GM18499 (cell line): ENCODE measurements at regions not wholly inside any gene's neighbourhood (a gene's known extent, or its start where the extent isn't known, plus 50 kb on each side); places are given as distances from the start of the nearest gene placed in this dataset.

Source experiments
- ATAC-seq: cut with Tn5 transposase; IDR thresholded peaks from one replicate; pipeline ENCODE4 v1.9.1; 2021; ENCODE audit warnings: moderate number of reproducible peaks; ENCODE audit not compliant: insufficient read depth, unreplicated experiment

DNA sequence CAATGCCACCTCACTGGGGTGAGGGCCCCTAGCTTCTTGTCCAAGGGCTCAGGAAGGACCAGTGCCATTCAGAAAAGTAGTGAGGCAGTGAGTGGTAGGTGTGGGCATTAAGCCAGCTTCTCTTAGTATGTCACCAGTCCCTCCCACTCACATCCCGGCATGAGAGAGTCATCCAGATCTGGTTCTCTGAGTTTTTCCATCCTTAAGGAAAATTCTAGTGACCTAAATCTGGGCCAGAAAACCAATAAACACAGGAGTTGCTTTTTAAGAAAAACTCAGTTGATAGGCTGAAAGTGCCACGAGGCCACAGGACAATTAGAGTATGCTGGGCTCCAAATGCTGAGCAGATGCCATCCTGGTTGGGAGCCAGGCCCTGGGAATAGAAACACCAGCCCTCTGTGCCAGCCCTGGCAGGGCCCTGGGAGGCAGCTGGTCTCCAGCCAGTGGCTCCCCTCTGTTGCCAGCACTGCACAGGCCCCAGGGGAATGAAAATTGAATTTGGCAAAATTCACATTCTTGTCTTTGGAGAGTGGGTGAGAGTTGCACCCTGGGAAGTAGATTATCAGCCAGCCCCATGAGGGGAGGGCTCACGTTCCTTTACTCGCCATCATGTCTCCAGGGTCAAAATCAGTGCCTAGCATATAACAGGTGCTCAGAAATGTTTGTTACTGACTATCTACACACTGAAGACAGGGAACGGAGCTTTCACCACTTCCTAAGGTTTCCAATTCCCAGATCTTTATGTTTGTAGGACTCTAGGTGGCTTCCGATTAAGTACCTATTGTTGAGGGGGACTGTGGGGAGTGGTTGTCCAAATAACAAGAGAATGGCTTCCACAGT is 52.8 kb downstream of the FAM43A start:
- ATAC-seq, result no peak

DNA sequence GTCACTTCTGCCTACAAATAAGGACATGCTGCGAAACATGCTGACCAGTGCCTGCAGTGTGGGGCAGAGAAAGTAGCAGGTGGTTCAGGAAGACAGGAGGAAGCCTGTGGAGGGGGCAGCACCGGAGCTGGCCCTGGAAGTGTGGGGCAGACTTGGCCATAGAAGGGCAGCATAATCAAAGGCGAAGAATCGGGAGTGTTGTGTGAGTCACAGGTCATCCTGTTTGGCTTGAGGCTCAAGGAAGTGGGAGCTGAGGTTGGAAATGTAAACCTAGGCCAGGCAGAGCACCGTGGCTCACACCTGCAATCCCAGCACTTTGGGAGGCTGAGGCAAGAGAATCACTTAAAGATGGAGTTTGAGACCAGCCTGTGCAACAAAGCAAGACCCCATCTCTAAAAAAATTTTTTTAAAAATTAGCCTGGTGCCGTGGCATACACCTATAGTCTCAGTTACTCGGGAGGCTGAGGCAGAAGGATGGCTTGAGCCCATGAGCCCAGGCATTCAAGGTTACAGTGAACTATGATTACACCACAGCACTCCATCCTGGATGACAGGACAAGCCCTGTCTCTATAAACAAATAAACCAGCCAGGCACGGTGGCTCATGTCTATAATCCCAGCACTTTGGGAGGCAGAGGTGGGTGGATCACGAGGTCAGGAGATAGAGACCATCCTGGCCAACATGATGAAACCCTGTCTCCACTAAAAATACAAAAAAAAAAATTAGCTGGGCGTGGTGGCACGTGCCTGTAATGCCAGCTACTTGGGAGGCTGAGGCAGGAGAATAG is 54.0 kb downstream of the FAM43A start:
- no peak for ATAC-seq

DNA sequence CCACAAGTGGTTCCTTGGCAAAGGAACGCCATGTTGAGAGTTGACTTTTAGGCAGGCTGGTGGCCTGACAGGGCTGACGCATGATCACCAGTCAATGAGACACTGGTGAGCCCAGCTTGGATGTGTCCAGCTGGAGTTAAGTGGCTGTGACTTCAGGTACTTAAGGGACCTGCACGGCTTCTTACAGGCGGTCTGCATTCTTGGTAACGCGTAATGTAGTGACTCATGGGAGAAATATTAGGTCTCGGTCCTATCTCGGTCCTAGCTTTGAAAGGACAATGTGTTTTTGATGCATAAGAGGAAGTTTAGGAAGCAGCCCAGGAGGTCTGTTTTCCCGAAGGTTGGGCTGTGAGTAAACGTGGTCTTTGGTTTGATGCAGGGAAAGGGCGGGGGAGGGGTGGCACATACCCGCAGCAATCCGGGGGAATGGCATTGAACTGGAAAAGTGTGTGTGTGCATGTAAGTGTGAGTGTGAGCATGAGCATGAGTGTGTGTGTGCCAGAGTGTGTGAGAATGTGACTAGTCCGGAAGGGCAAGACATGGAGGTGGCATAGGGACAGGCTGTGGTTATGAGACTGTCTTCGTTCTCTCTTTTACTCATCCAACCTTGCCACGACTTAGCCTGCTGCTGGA is 55.3 kb downstream of the FAM43A start:
- ATAC-seq, result no peak

DNA sequence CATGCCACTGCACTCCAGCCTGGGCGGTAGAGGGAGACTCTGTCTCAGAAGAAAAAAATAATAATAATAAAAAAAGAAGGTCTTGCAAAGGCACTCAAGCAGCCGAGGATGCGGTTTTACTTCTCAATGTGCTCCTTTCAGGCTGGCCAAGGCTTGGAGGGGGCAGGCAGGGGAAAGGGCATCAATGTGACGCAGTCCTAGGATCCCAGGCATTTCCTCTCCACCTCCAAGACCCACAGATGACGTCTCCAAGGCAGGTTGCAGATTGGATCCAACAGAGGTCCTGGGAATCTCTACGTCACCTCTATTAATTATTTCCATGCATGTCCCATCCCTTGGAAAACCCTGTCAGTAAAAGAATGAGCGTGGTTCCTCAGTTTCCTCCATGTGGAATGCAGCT is 56.2 kb downstream of the FAM43A start:
- no peak for ATAC-seq

DNA sequence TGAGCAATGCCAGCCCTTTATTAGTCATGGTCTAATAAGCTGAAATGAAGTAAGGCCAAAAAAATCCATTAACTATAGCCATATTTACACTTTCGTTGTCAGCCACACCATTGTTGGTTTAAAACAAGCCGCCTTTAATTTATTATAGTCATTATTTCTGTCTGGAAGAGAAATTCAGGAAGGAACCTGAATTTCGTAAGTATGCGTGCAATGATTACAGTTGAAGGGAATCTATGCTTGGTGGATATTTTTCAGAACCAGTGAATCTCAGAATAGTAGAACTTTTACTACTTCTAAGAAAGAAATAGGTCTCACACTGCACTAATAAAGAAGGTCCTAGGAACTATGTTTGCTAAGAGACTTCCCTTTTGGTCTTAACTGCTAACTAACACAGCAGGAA is 59.1 kb downstream of the FAM43A start:
- no peak for ATAC-seq

DNA sequence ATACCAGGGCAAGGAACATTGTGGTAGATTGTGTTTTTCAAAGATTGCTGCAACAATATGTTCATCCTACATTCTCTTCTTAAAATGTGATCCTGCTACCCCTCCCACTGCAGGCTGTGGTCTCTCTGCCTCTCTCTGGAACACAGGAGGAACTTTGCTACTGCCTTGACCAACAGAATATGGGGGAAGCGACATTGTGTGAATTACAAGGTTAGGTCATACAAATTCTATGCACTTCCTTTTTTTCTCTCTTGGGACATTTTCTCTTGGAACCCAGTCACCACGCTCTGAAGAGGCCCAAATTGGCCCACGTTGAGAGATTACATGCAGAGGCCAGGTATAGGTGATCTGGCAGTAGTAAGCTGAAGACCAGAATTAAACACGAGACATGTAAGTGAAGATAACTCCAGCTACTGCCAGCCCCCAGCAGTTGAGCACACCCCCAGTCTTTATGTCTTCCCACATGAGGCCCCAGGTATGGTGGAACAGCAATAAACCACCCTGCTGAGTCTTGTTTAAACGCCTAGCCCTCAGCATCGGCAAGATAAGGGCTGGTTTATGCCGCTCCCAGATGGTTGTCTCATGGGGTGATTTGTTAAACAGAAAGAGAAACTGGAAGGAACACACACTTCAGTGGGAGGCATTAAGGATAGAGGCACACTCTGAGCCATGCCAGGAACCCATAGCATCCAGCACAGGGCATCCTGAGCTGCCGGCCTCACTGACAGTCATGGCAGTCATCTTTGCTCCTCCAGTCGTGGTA is 59.9 kb downstream of the FAM43A start:
- no peak for ATAC-seq

DNA sequence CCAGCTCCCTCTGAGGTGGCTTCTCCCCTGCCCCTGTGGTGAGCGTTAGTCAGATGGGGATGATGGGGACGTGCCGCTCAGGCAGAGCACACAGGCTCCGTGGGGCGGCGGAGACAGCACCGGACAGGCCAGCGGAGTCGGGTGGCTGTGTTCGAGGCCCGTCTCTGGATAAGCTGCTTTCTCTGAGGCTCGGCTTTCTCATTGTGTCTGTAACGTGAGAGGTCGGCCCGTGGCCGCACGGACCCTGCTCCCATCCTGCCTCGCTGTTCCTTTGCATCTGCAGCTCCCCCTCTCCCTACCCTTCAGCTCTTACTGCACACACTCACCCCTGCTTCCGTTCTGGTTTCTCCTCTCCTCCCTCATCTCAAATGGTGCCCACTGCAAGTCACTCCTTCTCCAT is 62.5 kb downstream of the FAM43A start:
- no peak for ATAC-seq

DNA sequence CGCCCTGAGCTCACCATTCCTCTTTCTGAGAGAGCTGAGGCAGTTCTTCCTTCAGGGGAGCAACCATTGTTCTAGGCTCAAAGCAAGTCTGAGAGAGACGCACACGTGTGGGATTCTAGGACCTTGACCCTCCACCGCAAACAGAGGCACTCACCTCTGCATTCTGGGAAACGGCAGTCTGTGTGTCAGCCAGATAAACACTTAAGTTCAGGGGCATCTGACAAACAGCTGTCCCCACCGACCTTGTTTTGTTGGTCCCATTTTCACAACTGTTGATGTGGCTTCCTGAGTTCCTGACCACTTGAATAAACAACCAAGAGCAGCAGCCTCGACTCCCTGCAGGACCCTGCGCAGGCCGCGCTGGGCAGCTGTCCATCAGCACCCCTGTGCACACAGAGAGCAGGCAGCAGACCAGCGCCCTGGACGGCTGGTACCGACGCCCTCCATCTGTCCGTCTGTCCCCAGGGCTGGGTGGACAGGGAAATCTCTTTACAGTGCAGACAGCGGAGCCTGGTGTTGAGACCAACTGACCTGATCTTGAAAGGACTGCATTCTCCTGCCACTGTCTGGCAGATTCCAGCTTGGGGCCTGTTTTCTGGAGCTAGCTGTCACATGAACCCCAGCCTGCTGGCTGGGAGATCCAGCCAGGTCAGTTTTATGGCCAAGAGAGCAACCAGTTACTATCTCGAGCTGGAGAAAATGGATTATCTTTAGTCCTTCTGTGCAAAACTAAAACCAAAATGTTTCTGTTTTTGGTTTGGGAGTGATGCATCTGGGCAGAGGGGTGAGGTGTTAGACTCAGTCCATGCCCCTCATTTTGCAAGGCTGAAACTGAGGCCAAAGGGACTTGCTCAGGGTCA is 64.2 kb downstream of the FAM43A start:
- no peak for ATAC-seq

DNA sequence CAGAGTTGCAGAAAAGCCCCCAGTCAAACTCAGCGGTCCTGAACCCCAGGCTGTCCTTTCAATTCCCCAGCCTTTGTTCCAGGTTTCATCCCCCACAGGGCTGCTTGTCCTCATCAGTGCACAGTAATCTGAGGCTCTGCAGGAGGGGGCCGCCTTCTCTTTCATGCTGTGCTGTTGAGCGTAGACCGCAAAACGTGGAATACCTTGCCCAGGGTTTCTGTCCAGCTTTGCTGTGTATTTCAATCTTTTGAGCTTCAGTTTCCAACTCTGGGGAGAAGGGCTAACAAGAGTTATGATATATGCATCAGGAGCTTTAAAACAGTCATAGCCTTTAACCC is 64.8 kb downstream of the FAM43A start:
- ATAC-seq, result no peak

DNA sequence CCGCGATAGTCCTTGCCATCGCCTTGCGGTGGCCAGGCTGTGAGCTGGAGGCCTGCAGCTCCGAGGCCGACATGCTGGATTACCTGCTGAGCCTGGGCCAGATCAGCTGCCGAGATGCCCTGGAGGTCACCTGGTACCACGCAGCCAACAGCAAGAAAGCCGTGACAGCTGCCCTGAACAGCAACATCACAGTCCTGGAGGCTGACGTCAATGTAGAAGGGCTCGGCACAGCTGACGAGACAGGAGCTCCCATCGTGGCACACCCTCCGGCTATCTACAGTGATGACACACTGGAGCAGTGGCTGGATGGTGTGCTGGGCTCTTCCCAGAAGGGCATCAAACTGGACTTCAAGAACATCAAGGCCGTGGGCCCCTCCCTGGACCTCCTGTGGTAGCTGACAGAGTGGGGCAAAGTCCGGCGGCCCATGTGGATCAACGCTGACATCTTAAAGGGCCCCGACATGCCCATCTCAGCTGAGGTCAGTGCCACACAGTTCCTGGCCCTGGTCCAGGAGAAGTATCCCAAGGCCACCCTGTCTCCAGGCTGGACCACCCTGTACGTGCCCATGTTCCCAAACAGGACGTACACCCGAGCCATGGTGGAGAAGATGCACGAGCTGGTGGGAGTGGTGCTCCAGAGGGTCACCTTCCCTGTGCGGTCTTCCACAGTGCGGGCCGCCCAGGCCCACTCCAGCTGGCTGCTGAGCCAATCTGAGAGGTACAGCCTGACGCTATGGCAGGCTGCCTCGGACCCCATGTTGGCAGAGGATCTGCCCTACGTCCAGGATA is 70.2 kb downstream of the FAM43A start:
- ATAC-seq, result no peak

DNA sequence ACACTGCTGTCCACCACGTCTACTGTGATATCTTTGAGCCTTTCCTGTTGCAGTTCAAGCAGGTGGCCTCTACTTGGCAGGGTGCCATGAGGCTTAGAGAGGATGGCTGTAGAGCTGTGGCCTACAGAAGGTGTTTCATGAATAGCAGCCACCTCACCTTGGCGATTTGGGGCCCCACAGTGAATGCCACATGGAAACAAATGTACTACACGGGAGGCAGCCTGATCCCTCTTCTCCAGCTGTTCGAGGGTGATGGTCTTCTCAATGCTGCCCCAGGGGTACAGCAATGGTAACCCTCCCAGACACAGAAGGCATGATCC is 70.7 kb downstream of the FAM43A start:
- ATAC-seq, result no peak

DNA sequence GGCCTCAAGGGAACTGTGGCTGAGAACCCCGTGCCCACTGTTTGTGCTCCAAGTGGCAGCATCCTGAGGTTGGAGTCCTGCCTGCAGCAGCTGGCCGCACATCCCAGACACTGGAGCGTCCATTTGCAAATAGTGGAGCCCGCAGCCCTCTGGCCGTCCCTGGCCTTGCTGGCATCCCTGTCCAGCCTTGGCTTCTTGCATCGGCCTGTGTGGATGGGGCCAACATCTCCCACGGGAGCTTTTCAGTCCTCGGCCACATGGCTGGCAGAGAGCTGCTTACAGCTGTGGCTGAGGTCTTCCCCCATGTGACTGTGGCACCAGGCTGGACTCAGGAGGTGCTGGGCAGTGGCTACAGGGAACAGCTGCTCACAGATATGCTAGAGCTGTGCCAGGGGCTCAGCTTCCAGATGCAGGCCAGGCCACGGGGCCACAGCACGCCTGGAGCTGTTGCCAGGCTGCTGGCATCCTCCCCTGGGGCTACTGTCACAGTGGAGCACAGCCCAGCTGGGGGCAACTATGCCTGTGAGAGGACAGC is 71.2 kb downstream of the FAM43A start:
- no peak for ATAC-seq

DNA sequence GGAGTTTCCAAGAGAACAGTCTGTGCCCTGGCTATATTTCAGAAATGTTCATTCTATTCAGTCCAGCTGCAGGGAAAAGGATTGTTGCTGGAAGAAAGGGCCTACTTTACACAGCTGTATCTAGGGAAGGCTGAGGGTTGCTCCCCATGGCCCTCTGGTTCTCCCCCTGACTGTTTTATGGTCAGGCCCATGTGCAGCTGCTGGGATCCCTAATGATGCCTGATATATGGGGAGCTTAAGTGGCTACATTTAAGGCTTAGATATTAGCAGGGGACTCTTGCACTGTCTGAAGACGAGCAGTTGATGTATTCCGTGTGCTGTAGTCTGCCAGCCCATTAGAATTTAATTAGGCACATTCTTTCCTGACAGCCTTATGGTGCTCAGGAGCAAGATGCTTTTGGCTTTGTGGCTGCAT is 72.0 kb downstream of the FAM43A start:
- no peak for ATAC-seq

DNA sequence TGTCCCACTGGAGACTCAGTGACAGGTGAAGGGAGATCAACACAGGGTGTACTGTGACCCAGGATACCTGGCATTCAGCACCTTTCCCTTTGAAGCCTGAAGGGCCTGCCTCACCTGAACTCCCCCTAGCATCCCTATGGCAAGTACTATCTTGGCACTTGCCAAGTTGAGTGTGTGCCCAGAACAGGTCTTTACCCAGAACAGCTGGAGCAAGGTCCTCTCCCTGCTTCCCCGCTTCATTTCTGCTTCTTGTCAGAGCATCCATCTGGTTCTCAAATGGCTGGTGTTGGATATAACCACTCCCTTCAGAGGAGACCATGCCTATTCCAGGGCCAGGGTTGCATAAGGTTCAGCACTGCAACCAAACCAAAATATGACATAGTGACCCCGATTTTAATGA is 73.0 kb downstream of the FAM43A start:
- ATAC-seq, result no peak

DNA sequence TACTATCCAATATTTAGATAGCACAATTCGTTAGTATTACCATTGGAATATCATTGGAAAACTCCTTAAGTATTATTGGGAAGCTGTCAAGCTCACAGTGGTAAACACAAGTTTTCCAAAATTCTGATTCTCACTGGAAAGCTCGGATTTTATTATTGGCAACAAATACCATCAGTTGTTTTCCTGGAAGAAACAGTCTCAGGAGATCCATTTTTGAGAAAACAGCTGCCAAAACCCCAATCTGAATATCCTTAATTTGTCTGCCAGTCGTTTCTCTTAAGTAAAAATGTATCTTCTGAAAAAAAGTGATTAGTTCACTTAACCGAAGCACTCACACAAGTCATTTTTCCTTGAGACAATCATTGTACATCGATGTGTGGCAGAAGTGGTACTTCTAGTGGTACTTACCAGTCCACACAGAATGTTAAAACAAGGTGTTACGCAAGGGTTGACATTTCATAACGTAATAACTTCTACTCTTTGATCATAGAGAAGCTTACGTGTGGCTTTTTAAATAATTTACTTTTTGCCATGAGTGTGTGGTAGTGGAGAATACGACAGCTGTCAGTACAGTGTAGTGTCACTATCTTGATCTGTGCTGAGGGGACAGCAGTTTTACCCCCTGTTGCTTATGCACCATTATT is 74.9 kb downstream of the FAM43A start:
- ATAC-seq, result no peak

DNA sequence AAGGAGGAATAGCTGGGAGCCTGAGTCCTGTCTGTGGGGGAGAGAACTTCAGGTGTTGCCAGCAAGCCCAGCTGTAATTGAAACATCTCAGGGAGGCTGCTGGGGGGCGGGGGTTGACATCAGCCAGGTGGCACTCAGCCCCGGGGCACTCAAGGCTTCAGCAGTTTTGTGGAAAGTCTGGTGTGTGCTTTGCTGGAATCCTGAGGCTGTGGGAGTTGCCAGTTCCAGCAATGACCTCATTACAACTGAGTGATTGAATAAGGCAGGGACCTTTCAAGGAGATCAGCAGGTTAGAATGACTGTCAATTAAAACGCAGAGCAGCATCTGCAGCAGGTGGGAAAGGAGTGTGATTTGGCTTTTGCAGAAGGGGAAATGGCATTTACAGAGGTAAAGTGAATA is 75.7 kb downstream of the FAM43A start:
- ATAC-seq, result no peak

DNA sequence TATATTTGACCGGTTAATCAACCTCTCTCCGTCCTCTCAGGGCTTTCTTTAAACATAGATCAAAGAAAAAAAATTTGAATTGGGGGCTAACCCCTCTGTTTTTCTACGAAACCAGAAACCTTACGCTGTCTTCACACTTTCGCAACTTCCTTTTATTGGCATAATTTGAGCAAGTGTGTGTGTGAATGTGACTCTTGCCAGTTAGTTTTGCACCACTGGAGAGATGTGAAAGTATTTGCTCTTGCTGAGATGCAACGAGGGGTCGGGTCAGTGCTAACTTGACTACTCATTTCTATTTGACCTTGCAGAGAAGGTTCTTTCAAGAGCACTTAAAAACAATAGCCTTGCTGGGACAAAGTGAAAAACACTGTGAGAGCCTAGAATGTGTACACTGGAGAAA is 81.2 kb downstream of the FAM43A start:
- ATAC-seq, result no peak

DNA sequence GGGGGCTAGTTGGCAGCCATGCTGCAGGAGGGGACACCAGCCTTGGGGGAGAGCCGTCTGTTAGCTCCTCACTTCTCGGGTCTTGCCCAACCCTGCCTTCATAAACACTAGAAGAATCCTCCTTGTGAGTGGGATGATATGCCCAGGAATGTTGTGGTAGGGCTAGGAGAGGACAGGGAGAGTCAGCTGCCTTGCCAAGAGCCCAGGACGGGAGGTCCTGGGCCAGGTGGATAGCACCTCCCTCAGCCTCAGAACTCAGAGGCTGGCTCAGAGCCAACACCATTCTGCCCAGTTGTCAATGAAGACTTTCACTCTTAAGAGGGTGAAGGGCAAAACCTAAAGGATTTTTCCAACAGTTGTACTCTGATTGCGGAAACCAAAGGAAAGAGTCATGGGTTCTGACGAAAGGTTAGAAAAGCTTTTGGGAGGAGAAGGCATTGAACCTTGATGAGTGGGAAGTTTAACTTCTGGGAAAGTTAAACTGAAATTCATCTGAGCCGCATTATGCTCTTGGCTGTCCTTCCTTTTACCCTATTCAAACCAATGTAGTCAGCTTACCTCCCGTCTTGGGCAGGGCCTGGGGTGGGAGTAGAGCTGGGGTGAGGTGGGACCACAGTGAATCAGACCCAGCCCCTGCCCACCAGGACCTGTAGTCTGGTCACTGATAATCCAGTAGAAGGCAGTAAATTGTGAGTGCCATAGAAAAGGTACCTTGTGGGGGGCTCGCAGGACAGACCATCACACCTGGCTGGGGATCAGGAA is 81.9 kb downstream of the FAM43A start:
- no peak for ATAC-seq
